Fibroblast of pulmonary artery (primary cell): ENCODE measurements at regions not wholly inside any gene's neighbourhood (a gene's known extent, or its start where the extent isn't known, plus 50 kb on each side); places are given as distances from the start of the nearest gene placed in this dataset.
"Not testable (repeated sequence)": the region's sequence is repeated elsewhere in the genome, so short reads cannot be mapped to it uniquely, and the experiment has no call there.

ENCODE experiments used
- DNase-seq: peaks from one replicate; pipeline ENCODE4 v3.0.0-alpha.2; 2010; ENCODE audit warnings: low read depth
- H3K4me3 ChIP-seq: replicated peaks from 2 replicates; pipeline ENCODE4 v1.5.1; 2011; ENCODE audit warnings: low read depth, mild to moderate bottlenecking, control low read depth, low read length, moderate library complexity
- CTCF ChIP-seq: IDR thresholded peaks from 2 replicates; pipeline ENCODE4 v1.5.1; 2011; ENCODE audit warnings: mild to moderate bottlenecking, control low read depth, low read length, inconsistent platforms; ENCODE audit errors: missing control alignments

GRCh38 chr7:1301054-1301881 lies 68.6 kb downstream of the UNCX start:
- no peak for TF ChIP-seq CTCF
- DNase-seq: no peak
- no peak overlapping the region for H3K4me3 ChIP-seq

- no peak for DNase-seq
- TF ChIP-seq CTCF: no peak
- H3K4me3 ChIP-seq: no peak overlapping the region
Measured at GRCh38 chr7:1301882-1302251, 69.2 kb downstream of the UNCX start.

- DNase-seq: no peak
- H3K4me3 ChIP-seq: no peak overlapping the region
- no peak for TF ChIP-seq CTCF
Measured at GRCh38 chr7:1302936-1303335, 70.3 kb downstream of the UNCX start.

- not testable (repeated sequence) for H3K4me3 ChIP-seq, DNase-seq
Measured at GRCh38 chr7:1304011-1304410, 71.3 kb downstream of the UNCX start.

- H3K4me3 ChIP-seq: no peak overlapping the region
- TF ChIP-seq CTCF: no peak
- no peak for DNase-seq
Measured at GRCh38 chr7:1305873-1306272, 73.2 kb downstream of the UNCX start.

- no peak for DNase-seq
- no peak for TF ChIP-seq CTCF
- H3K4me3 ChIP-seq: no peak overlapping the region
Measured at GRCh38 chr7:1307828-1308227, 75.2 kb downstream of the UNCX start.

- H3K4me3 ChIP-seq: no peak overlapping the region
- no peak for DNase-seq
- TF ChIP-seq CTCF: no peak
Measured at GRCh38 chr7:1309290-1309689, 76.6 kb downstream of the UNCX start.
